ENCODE measurements at regions not wholly inside any gene's neighbourhood (a gene's known extent, or its start where the extent isn't known, plus 50 kb on each side); places are given as distances from the start of the nearest gene placed in this dataset.

GRCh38 chr6:1075444-1075843 lies 236.5 kb upstream of the FOXQ1 start:
- TF ChIP-seq POLR2A (IDR thresholded peaks at IDR 0.05; ENCODE audit: low read depth, low read length) (no peak), TAF1 (IDR thresholded peaks at IDR 0.05; ENCODE audit: low read depth, low read length) (no peak), POLR2AphosphoS5 (IDR thresholded peaks at IDR 0.05; ENCODE audit: low read depth, low read length) (no peak), SPI1 (IDR thresholded peaks at IDR 0.05; ENCODE audit: low read depth, low read length) (no peak), PAX5 (IDR thresholded peaks at IDR 0.05; ENCODE audit: insufficient read depth, low read length, severe bottlenecking) (no peak), POU2F2 (IDR thresholded peaks at IDR 0.05; ENCODE audit: low read depth, low read length) (no peak)
